PC-9 (cell line): ENCODE measurements at regions not wholly inside any gene's neighbourhood (a gene's known extent, or its start where the extent isn't known, plus 50 kb on each side); places are given as distances from the start of the nearest gene placed in this dataset.

ENCODE experiments used
- BruUV-seq: library from RNA; stranded (reverse); fragments of 400-500 nt; replicated peaks from 2 replicates; lab custom pipeline; 2021; lab: Mats Ljungman, UMichigan
- CTCF ChIA-PET: fragments of 300-600 bp; sonication (Branson Sonifier 250); formaldehyde crosslinking; loops from one replicate; lab custom pipeline; 2022; ENCODE audit warnings: antibody characterized with exemption; lab: Charles Lee
- POLR2A ChIA-PET: fragments of 300-600 bp; sonication (Branson Sonifier 250); formaldehyde crosslinking; loops from one replicate; lab custom pipeline; 2022; ENCODE audit warnings: antibody characterized with exemption; ENCODE audit not compliant: unreplicated experiment; lab: Charles Lee
- DNase-seq, 2 experiments: peaks; one replicate each; pipeline versions ENCODE4 v3.0.0 to v3.0.0-alpha.2; 2015 to 2022; ENCODE audit warnings: mixed read lengths in 1 of 2
- H2AFZ ChIP-seq: fragments of 200-600 bp; sonication (generic); 2 replicates; pipeline ENCODE4 v1.8.1; 2017; ENCODE audit warnings: antibody characterized with exemption
- H3F3A ChIP-seq: fragments of 200-600 bp; sonication (generic); 2 replicates; pipeline ENCODE4 v1.8.1; 2017; ENCODE audit warnings: antibody characterized with exemption, mild to moderate bottlenecking, low read depth; ENCODE audit not compliant: insufficient read depth
- H3K27ac ChIP-seq: fragments of 200-600 bp; sonication (generic); 2 replicates; pipeline ENCODE4 v1.6.1; 2016; ENCODE audit warnings: mixed run types
- H3K27me3 ChIP-seq: fragments of 200-600 bp; sonication (generic); 2 replicates; pipeline ENCODE4 v1.6.1; 2016; ENCODE audit warnings: low read depth, mixed run types; ENCODE audit not compliant: insufficient read depth
- H3K36me3 ChIP-seq: fragments of 200-600 bp; sonication (generic); 2 replicates; pipeline ENCODE4 v1.6.1; 2016; ENCODE audit warnings: low read depth, mixed run types
- H3K4me1 ChIP-seq: fragments of 200-600 bp; sonication (generic); replicated peaks from 2 replicates; pipeline ENCODE4 v1.6.1; 2016; ENCODE audit warnings: mixed run types; ENCODE audit not compliant: insufficient read depth
- H3K4me2 ChIP-seq: fragments of 200-600 bp; sonication (generic); 2 replicates; pipeline ENCODE4 v1.6.1; 2017; ENCODE audit warnings: mixed run types
- H3K4me3 ChIP-seq: fragments of 200-600 bp; sonication (generic); 2 replicates; pipeline ENCODE4 v1.6.1; 2016; ENCODE audit warnings: mixed run types
- H3K79me2 ChIP-seq: fragments of 200-600 bp; sonication (generic); 2 replicates; pipeline ENCODE4 v1.6.1; 2017; ENCODE audit warnings: low read depth, mixed run types
- H3K9me2 ChIP-seq: fragments of 200-600 bp; sonication (generic); 2 replicates; pipeline ENCODE4 v1.8.1; 2017; ENCODE audit warnings: mild to moderate bottlenecking; ENCODE audit not compliant: insufficient read depth
- H3K9me3 ChIP-seq: fragments of 200-600 bp; sonication (generic); 2 replicates; pipeline ENCODE4 v1.8.1; 2016; ENCODE audit warnings: low read depth; ENCODE audit not compliant: insufficient read depth
- H4K20me1 ChIP-seq: fragments of 200-600 bp; sonication (generic); 2 replicates; pipeline ENCODE4 v1.8.1; 2017; ENCODE audit not compliant: insufficient read depth
- EZH2 ChIP-seq: fragments of 200-600 bp; sonication (generic); IDR thresholded peaks from 2 replicates; pipeline ENCODE4 v1.8.0; 2017; ENCODE audit warnings: antibody characterized with exemption, low read depth
- intact Hi-C: fragments of 100-400 bp; cut with micrococcal nuclease; formaldehyde crosslinking; loops from one replicate; pipeline ENCODE4 v1.10.0; 2022; ENCODE audit not compliant: unreplicated experiment
- TF ChIP-seq, protein P1 (sequence below): fragments of 200-600 bp; sonication (generic); conservative IDR thresholded peaks from 2 replicates; pipeline ENCODE4 v1.6.1; 2017; ENCODE audit warnings: mixed run types, antibody characterized with exemption, mild to moderate bottlenecking, moderate library complexity

- no peak for DNase-seq
- no TSS peak for BruUV-seq
- H3K27me3 ChIP-seq: peaks cover 10% of the 10 kb centered on the region
- no peaks in the 10 kb centered on the region for H3K4me1 ChIP-seq
- no peak for TF ChIP-seq EZH2
- TF ChIP-seq, protein P1, sequence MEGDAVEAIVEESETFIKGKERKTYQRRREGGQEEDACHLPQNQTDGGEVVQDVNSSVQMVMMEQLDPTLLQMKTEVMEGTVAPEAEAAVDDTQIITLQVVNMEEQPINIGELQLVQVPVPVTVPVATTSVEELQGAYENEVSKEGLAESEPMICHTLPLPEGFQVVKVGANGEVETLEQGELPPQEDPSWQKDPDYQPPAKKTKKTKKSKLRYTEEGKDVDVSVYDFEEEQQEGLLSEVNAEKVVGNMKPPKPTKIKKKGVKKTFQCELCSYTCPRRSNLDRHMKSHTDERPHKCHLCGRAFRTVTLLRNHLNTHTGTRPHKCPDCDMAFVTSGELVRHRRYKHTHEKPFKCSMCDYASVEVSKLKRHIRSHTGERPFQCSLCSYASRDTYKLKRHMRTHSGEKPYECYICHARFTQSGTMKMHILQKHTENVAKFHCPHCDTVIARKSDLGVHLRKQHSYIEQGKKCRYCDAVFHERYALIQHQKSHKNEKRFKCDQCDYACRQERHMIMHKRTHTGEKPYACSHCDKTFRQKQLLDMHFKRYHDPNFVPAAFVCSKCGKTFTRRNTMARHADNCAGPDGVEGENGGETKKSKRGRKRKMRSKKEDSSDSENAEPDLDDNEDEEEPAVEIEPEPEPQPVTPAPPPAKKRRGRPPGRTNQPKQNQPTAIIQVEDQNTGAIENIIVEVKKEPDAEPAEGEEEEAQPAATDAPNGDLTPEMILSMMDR: no peak
- H3K79me2 ChIP-seq: no peaks in the 10 kb centered on the region
- H3K4me3 ChIP-seq: no peak overlapping the region
- H3K9me2 ChIP-seq: no peaks in the 10 kb centered on the region
- H2AFZ ChIP-seq: no peak overlapping the region
- CTCF ChIA-PET: no interaction called here
- POLR2A ChIA-PET: no interaction called here
- intact Hi-C loops: no loop called here
- H3K4me2 ChIP-seq: no peak overlapping the region
- no peak overlapping the region for H3K27ac ChIP-seq
- H4K20me1 ChIP-seq: no peaks in the 10 kb centered on the region
- no peaks in the 10 kb centered on the region for H3K36me3 ChIP-seq
- H3K9me3 ChIP-seq: no peaks in the 10 kb centered on the region
- H3F3A ChIP-seq: no peaks in the 10 kb centered on the region
Observed at GRCh38 chr17:15122857-15123256, 142.3 kb downstream of the PMP22 start.

DNA sequence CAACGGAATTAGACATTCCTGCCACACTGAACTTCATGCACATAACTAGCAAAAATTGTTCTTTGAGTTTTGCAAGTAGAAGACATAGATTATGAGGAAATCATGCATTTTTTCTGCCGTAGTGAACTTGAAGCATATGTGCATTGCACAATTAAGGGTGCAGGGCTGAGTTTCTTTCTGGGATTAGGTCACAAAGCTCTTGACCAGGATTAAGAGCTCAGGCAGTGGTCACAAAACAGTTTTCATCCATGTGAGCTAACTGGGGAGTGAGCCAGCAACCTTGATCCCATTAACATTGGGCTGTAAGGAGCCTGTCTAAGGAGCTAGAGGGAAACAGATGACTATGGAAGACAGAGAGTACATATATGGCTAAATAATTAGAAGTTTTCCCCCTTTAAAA lies 143.7 kb downstream of the PMP22 start:
- no TSS peak for BruUV-seq
- H3K4me3 ChIP-seq: no peak overlapping the region
- no peak for DNase-seq
- H3K9me3 ChIP-seq: no peaks in the 10 kb centered on the region
- H3F3A ChIP-seq: no peaks in the 10 kb centered on the region
- no peaks in the 10 kb centered on the region for H4K20me1 ChIP-seq
- no peaks in the 10 kb centered on the region for H3K9me2 ChIP-seq
- POLR2A ChIA-PET: no interaction called here
- H3K79me2 ChIP-seq: no peaks in the 10 kb centered on the region
- H2AFZ ChIP-seq: no peak overlapping the region
- H3K27me3 ChIP-seq: 0 out of 2 replicates have a peak, but pooled peaks cover under 1% of the 10 kb centered on the region
- CTCF ChIA-PET: no interaction called here
- no peak for TF ChIP-seq EZH2
- TF ChIP-seq, protein P1: no peak
- H3K4me1 ChIP-seq: no peaks in the 10 kb centered on the region
- no peak overlapping the region for H3K4me2 ChIP-seq
- intact Hi-C loops: no loop called here
- no peaks in the 10 kb centered on the region for H3K36me3 ChIP-seq
- no peak overlapping the region for H3K27ac ChIP-seq

DNA sequence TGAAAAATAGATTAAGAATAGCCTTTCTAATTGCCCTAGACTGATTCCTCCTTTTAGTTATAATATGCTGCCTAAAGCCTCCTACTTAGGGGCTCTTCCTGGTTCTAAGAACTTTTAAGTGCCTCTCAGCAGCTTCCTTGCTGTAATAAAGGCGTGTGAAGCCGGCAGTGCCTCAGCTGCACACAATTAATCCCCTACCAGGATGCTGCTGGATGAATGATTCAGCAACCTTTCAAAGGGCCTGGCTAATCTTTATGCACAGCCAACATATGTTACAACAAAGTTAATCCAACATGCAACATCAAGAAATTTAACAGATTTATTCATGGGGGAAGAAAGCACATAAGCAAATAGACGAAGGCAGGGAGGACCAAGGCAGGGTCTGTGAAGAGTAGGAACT lies 145.2 kb downstream of the PMP22 start:
- CTCF ChIA-PET: no interaction called here
- no peak overlapping the region for H3K27ac ChIP-seq
- TF ChIP-seq, protein P1: no peak
- no peak for TF ChIP-seq EZH2
- no peaks in the 10 kb centered on the region for H3K4me1 ChIP-seq
- POLR2A ChIA-PET: no interaction called here
- H3K4me3 ChIP-seq: no peak overlapping the region
- no peaks in the 10 kb centered on the region for H3F3A ChIP-seq
- H3K79me2 ChIP-seq: no peaks in the 10 kb centered on the region
- no peak for DNase-seq
- no peaks in the 10 kb centered on the region for H4K20me1 ChIP-seq
- no peak overlapping the region for H2AFZ ChIP-seq
- no peaks in the 10 kb centered on the region for H3K9me3 ChIP-seq
- no peaks in the 10 kb centered on the region for H3K9me2 ChIP-seq
- no TSS peak for BruUV-seq
- no peak overlapping the region for H3K4me2 ChIP-seq
- no peaks in the 10 kb centered on the region for H3K36me3 ChIP-seq
- no peaks in the 10 kb centered on the region for H3K27me3 ChIP-seq
- intact Hi-C loops: no loop called here
